ENCODE measurements at regions not wholly inside any gene's neighbourhood (a gene's known extent, or its start where the extent isn't known, plus 50 kb on each side); places are given as distances from the start of the nearest gene placed in this dataset.
A peak's percentile ranks its signal among the peaks of the same experiment; 100 is the strongest.
"Not testable (repeated sequence)": the region's sequence is repeated elsewhere in the genome, so short reads cannot be mapped to it uniquely, and the experiment has no call there.

DNA sequence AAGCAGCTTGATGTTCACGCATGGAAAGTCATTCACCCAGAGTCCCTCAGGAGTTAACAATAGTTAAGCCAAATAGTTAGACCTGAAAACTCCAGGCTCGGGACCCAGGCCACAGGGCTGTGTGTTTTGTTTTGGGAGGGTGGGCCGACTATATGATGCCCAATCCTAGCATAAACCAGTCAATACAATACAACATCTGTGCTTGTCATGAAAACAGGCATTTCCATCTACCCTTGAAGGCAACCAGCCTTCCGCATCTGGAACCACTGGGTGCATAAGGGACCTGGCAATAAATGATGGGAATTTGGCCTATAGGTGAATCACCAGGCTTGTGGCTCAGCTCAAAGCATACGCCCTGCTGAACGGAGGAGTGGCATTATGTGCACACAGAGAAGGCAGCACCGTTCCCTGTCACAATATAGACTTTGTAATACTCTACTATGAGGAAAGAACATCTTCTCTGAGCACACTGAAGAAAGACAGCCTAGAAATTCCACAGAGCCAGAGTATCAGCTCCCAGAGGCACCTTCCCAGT lies 91.0 kb upstream of the FOXN3 start:
- ChIA-PET CTCF (no interaction called here), POLR2A (no interaction called here)
- TF ChIP-seq, protein P1, sequence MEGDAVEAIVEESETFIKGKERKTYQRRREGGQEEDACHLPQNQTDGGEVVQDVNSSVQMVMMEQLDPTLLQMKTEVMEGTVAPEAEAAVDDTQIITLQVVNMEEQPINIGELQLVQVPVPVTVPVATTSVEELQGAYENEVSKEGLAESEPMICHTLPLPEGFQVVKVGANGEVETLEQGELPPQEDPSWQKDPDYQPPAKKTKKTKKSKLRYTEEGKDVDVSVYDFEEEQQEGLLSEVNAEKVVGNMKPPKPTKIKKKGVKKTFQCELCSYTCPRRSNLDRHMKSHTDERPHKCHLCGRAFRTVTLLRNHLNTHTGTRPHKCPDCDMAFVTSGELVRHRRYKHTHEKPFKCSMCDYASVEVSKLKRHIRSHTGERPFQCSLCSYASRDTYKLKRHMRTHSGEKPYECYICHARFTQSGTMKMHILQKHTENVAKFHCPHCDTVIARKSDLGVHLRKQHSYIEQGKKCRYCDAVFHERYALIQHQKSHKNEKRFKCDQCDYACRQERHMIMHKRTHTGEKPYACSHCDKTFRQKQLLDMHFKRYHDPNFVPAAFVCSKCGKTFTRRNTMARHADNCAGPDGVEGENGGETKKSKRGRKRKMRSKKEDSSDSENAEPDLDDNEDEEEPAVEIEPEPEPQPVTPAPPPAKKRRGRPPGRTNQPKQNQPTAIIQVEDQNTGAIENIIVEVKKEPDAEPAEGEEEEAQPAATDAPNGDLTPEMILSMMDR (IDR thresholded peaks at IDR 0.05; ENCODE audit: low read depth, low read length): no peak
- Histone ChIP-seq H3K27me3 (ENCODE audit: control insufficient read depth, insufficient read depth, low read length) (no peaks in the 10 kb centered on the region), H3K4me3 (ENCODE audit: low read depth, low read length) (no peak overlapping the region), H3K9me3 (ENCODE audit: control insufficient read depth, insufficient read depth, low read length) (no peaks in the 10 kb centered on the region), H3K27ac (ENCODE audit: low read depth, low read length) (no peak overlapping the region)
- DNase-seq (ENCODE audit: low read depth, low spot score): no peak

DNA sequence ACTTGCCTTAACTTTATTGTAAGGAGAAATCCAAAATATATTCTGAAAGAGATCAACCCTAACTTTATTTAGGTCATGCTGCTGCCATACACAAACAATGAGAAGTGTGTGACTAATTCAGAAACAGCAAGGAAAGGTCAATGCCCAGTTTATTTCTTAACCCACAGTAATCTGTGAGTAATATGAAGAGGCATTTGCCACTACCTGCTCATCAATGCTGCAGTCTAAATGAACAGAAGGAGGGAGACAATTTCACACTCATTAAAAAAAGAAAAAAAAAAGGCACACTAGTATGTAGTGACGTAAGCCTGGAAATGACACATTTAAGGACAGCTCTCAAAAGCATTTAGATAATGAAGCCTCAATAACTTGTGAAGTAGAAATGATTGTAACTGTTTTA lies 90.5 kb upstream of the FOXN3 start:
- POLR2A ChIA-PET: no interaction called here

DNA sequence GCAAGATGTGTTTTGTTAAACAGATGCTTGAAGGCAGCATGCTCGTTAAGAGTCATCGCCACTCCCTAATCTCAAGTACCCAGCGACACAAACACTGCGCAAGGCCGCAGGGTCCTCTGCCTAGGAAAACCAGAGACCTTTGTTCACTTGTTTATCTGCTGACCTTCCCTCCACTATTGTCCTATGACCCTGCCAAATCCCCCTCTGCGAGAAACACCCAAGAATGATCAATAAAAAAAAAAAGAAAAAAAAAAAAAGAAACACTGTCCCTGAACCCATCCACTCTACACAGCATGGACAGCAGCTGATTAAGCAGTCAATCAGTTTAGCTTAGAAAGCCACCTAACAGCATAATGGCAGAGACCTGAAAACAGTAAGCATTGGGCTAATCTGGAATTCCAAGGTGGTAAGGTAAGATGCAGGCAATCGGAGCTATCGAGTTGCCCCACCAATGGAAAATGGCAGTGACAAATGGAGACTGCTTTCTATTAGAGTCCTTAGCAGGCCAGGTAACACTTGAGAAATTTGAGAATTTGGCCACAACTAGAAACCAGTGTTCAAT lies 89.9 kb upstream of the FOXN3 start:
- H3K27ac ChIP-seq (ENCODE audit: low read depth, low read length): peak overlapping the region; percentile 23
- H3K4me3 ChIP-seq (ENCODE audit: low read depth, low read length); H3K9me3 ChIP-seq (ENCODE audit: control insufficient read depth, insufficient read depth, low read length); DNase-seq (ENCODE audit: low read depth, low spot score); H3K27me3 ChIP-seq (ENCODE audit: control insufficient read depth, insufficient read depth, low read length); POLR2A ChIA-PET: not testable (repeated sequence)
- CTCF ChIA-PET: interaction anchor here (0.6 kb wide), 1 partner anchor 99 kb away, joined by 3 read pairs; no protein-coding TSS in a partner anchor

More for the DNA sequence above, 90.5 kb upstream of the FOXN3 start:
- Histone ChIP-seq H3K9me3 (ENCODE audit: control insufficient read depth, insufficient read depth, low read length) (no peaks in the 10 kb centered on the region), H3K27me3 (ENCODE audit: control insufficient read depth, insufficient read depth, low read length) (no peaks in the 10 kb centered on the region), H3K4me3 (ENCODE audit: low read depth, low read length) (no peak overlapping the region), H3K27ac (ENCODE audit: low read depth, low read length) (no peak overlapping the region)
- CTCF ChIA-PET: interaction anchor here (0.6 kb wide), 1 partner anchor 100 kb away, joined by 3 read pairs; no protein-coding TSS in a partner anchor
- DNase-seq (ENCODE audit: low read depth, low spot score): no peak
- TF ChIP-seq, protein P1 (IDR thresholded peaks at IDR 0.05; ENCODE audit: low read depth, low read length): no peak

DNA sequence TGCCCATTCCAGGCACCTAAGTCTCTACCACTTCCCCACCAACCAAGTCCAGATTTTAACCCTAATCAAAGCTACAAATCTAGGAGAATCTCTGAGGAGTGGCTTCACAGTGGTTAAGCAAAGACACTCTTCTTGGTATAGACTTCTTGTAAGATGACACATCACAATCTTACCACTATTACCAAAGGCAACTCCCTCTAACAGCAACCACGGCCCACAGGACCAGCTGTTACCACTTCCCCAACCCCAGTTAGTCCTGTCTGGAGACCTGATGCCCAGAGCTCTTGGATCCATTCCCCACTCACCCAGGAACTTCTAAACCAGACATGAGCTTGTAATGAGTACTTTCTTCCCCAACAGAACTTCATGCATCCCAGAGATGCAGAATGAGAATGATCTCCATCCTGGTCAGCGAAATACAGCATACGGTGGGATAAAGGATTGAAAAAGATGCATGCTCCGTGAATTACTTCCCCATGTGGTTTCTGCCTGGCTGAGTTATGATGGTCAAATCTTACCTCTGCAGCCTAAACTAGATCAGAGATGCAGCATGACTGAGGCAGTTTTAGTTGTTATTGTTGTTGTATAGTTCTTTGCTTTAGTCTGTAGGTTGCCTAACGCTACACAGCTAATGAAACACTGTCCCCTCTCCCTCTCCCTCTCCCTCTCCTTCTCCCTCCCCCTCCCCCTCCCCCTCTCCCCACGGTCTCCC lies 87.7 kb upstream of the FOXN3 start:
- Histone ChIP-seq H3K4me3 (ENCODE audit: low read depth, low read length) (no peak overlapping the region), H3K27me3 (ENCODE audit: control insufficient read depth, insufficient read depth, low read length) (no peaks in the 10 kb centered on the region), H3K27ac (ENCODE audit: low read depth, low read length) (peak overlapping the region; percentile 52), H3K9me3 (ENCODE audit: control insufficient read depth, insufficient read depth, low read length) (no peaks in the 10 kb centered on the region)
- POLR2A ChIA-PET: interaction anchor here (0.6 to 1.0 kb wide), 4 partner anchors 15 to 132 kb away, joined by 3 to 6 read pairs (median 4); no protein-coding TSS in a partner anchor
- CTCF ChIA-PET: no interaction called here
- TF ChIP-seq, protein P1 (IDR thresholded peaks at IDR 0.05; ENCODE audit: low read depth, low read length): no peak
- no peak for DNase-seq (ENCODE audit: low read depth, low spot score)

DNA sequence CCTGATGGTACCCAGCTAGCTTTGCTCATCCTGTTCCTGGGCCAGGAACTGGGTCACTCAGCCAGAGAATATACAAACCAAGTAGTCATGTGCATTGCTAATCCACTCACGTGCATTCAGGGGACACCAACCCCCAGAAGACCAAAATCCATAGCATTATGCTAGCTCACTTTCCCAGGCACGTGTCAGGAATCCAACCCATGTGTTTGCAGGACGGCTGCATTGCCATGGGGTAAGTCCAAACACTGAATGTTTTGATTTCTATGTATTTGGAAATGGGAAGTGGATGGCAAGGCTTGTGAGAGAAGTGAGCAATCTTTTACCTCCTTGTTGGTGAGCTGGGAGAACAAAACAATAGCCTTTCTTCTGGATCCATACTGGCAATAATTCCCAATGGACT lies 87.1 kb upstream of the FOXN3 start:
- TF ChIP-seq, protein P1 (IDR thresholded peaks at IDR 0.05; ENCODE audit: low read depth, low read length): no peak
- H3K9me3 ChIP-seq (ENCODE audit: control insufficient read depth, insufficient read depth, low read length): no peaks in the 10 kb centered on the region
- DNase-seq (ENCODE audit: low read depth, low spot score): no peak
- no peak overlapping the region for H3K4me3 ChIP-seq (ENCODE audit: low read depth, low read length)
- ChIA-PET POLR2A (interaction anchor here (0.6 to 1.0 kb wide), 4 partner anchors 14 to 132 kb away, joined by 3 to 6 read pairs (median 4); no protein-coding TSS in a partner anchor), CTCF (no interaction called here)
- peak overlapping the region; percentile 52 for H3K27ac ChIP-seq (ENCODE audit: low read depth, low read length)
- H3K27me3 ChIP-seq (ENCODE audit: control insufficient read depth, insufficient read depth, low read length): no peaks in the 10 kb centered on the region

Measured in AG04450 (cell line).